OCI-LY7 (cell line): ENCODE measurements at regions not wholly inside any gene's neighbourhood (a gene's known extent, or its start where the extent isn't known, plus 50 kb on each side); places are given as distances from the start of the nearest gene placed in this dataset.

Source experiments
- BruUV-seq: library from RNA; stranded (reverse); fragments of 400-500 nt; replicated peaks from 2 replicates; lab custom pipeline; 2021; lab: Mats Ljungman, UMichigan
- CTCF ChIA-PET: fragments of 300-600 bp; sonication (Branson Sonifier 250); formaldehyde crosslinking; loops from one replicate; lab custom pipeline; 2022; ENCODE audit warnings: antibody characterized with exemption; ENCODE audit not compliant: unreplicated experiment; lab: Charles Lee
- POLR2A ChIA-PET: fragments of 300-600 bp; sonication (Branson Sonifier 250); formaldehyde crosslinking; loops from one replicate; lab custom pipeline; 2022; ENCODE audit warnings: antibody characterized with exemption; lab: Charles Lee
- DNase-seq: peaks from one replicate; pipeline ENCODE4 v3.0.0-alpha.2; 2015; ENCODE audit warnings: low spot score
- H2AFZ ChIP-seq: fragments of 200-600 bp; sonication (generic), shearing (Covaris generic); 2 replicates; pipeline ENCODE4 v1.6.1; 2014; ENCODE audit warnings: mild to moderate bottlenecking, antibody characterized with exemption, low read length, moderate library complexity
- H3K27ac ChIP-seq: fragments of 200-600 bp; sonication (generic); 2 replicates; pipeline ENCODE4 v1.5.1; 2014; ENCODE audit warnings: mixed run types, low read depth, mild to moderate bottlenecking, moderate library complexity, low read length, inconsistent platforms; ENCODE audit not compliant: poor library complexity, severe bottlenecking
- H3K36me3 ChIP-seq: fragments of 200-600 bp; sonication (generic); 2 replicates; pipeline ENCODE4 v1.6.1; 2014; ENCODE audit warnings: mild to moderate bottlenecking, antibody characterized with exemption, low read length, moderate library complexity, mixed read lengths; ENCODE audit not compliant: insufficient read depth
- H3K4me1 ChIP-seq: fragments of 200-600 bp; sonication (generic); 2 replicates; pipeline ENCODE4 v1.5.1; 2014; ENCODE audit warnings: mild to moderate bottlenecking, low read length; ENCODE audit not compliant: insufficient read depth, poor library complexity, severe bottlenecking
- H3K4me2 ChIP-seq: fragments of 200-600 bp; sonication (generic); 2 replicates; pipeline ENCODE4 v1.6.1; 2014; ENCODE audit warnings: mild to moderate bottlenecking, low read length
- H3K4me3 ChIP-seq: fragments of 200-600 bp; sonication (generic); 2 replicates; pipeline ENCODE4 v1.5.1; 2014; ENCODE audit warnings: mild to moderate bottlenecking, low read depth, low read length; ENCODE audit not compliant: poor library complexity, severe bottlenecking
- H3K79me2 ChIP-seq: fragments of 200-600 bp; sonication (generic); 2 replicates; pipeline ENCODE4 v1.6.1; 2016; ENCODE audit warnings: low read depth, mild to moderate bottlenecking, low read length, moderate library complexity, mixed read lengths; ENCODE audit not compliant: insufficient read depth
- H3K9me2 ChIP-seq: fragments of 200-600 bp; sonication (generic); 2 replicates; pipeline ENCODE4 v1.6.1; 2016; ENCODE audit warnings: mild to moderate bottlenecking, low read length, mixed read lengths; ENCODE audit not compliant: insufficient read depth
- H3K9me3 ChIP-seq: fragments of 200-600 bp; sonication (generic); 2 replicates; pipeline ENCODE4 v1.6.1; 2014; ENCODE audit warnings: mild to moderate bottlenecking, mixed run types, low read length, mixed read lengths
- H4K20me1 ChIP-seq: fragments of 200-600 bp; sonication (generic); 2 replicates; pipeline ENCODE4 v1.6.1; 2014; ENCODE audit warnings: mild to moderate bottlenecking, antibody characterized with exemption, low read length, moderate library complexity, mixed read lengths; ENCODE audit not compliant: insufficient read depth
- EZH2phosphoT487 ChIP-seq: fragments of 200-600 bp; sonication (generic); IDR thresholded peaks from 2 replicates; pipeline ENCODE4 v1.6.1; 2018; ENCODE audit warnings: low read depth, borderline replicate concordance, mild to moderate bottlenecking, mixed run types, antibody characterized with exemption, low read length, moderate library complexity, mixed read lengths
- intact Hi-C: fragments of 100-400 bp; cut with micrococcal nuclease; formaldehyde crosslinking; loops from one replicate; pipeline ENCODE4 v1.10.0; 2022; ENCODE audit not compliant: unreplicated experiment
- TF ChIP-seq, protein P1 (sequence below): fragments of 200-600 bp; sonication (generic); conservative IDR thresholded peaks from 2 replicates; pipeline ENCODE4 v1.5.1; 2014; ENCODE audit warnings: mild to moderate bottlenecking, antibody characterized with exemption, low read length, moderate library complexity, mixed read lengths

GRCh38 chr7:119963654-119964053 lies 309.3 kb upstream of the KCND2 start:
- BruUV-seq: no TSS peak
- Histone ChIP-seq H2AFZ (no peak overlapping the region), H3K4me3 (no peak overlapping the region), H3K4me2 (no peak overlapping the region), H4K20me1 (no peaks in the 10 kb centered on the region), H3K9me3 (no peaks in the 10 kb centered on the region), H3K4me1 (no peaks in the 10 kb centered on the region), H3K9me2 (no peaks in the 10 kb centered on the region), H3K79me2 (no peaks in the 10 kb centered on the region), H3K27ac (no peak overlapping the region), H3K36me3 (no peaks in the 10 kb centered on the region)
- DNase-seq: no peak
- POLR2A ChIA-PET: no interaction called here
- intact Hi-C loops: no loop called here
- CTCF ChIA-PET: no interaction called here
- TF ChIP-seq EZH2phosphoT487: no peak
- TF ChIP-seq, protein P1, sequence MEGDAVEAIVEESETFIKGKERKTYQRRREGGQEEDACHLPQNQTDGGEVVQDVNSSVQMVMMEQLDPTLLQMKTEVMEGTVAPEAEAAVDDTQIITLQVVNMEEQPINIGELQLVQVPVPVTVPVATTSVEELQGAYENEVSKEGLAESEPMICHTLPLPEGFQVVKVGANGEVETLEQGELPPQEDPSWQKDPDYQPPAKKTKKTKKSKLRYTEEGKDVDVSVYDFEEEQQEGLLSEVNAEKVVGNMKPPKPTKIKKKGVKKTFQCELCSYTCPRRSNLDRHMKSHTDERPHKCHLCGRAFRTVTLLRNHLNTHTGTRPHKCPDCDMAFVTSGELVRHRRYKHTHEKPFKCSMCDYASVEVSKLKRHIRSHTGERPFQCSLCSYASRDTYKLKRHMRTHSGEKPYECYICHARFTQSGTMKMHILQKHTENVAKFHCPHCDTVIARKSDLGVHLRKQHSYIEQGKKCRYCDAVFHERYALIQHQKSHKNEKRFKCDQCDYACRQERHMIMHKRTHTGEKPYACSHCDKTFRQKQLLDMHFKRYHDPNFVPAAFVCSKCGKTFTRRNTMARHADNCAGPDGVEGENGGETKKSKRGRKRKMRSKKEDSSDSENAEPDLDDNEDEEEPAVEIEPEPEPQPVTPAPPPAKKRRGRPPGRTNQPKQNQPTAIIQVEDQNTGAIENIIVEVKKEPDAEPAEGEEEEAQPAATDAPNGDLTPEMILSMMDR: no peak

DNA sequence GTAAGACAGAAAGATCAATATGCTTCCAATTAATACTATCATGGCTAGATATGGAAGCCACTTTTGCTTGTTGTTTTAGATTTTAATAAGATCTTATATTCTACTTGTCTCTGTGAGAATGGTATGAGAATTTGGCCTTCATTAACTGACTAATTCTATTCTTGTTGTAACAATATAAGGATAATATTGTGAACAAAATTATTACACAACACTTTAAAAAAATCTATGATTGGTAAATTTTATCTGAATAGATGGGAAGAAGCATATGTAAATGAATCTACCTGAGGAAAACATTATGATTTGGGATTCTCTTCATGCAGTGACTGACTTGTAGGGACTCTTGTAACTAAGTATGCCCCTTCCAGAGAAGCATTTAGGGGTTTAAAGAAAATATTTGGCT lies 308.9 kb upstream of the KCND2 start:
- Histone ChIP-seq H3K9me2 (no peaks in the 10 kb centered on the region), H3K4me2 (no peak overlapping the region), H2AFZ (no peak overlapping the region), H3K27ac (no peak overlapping the region), H3K79me2 (no peaks in the 10 kb centered on the region), H3K4me1 (no peaks in the 10 kb centered on the region), H4K20me1 (no peaks in the 10 kb centered on the region), H3K36me3 (no peaks in the 10 kb centered on the region), H3K4me3 (no peak overlapping the region), H3K9me3 (no peaks in the 10 kb centered on the region)
- BruUV-seq: no TSS peak
- intact Hi-C loops: no loop called here
- TF ChIP-seq EZH2phosphoT487: no peak
- TF ChIP-seq, protein P1: no peak
- ChIA-PET CTCF (no interaction called here), POLR2A (no interaction called here)
- DNase-seq: no peak

DNA sequence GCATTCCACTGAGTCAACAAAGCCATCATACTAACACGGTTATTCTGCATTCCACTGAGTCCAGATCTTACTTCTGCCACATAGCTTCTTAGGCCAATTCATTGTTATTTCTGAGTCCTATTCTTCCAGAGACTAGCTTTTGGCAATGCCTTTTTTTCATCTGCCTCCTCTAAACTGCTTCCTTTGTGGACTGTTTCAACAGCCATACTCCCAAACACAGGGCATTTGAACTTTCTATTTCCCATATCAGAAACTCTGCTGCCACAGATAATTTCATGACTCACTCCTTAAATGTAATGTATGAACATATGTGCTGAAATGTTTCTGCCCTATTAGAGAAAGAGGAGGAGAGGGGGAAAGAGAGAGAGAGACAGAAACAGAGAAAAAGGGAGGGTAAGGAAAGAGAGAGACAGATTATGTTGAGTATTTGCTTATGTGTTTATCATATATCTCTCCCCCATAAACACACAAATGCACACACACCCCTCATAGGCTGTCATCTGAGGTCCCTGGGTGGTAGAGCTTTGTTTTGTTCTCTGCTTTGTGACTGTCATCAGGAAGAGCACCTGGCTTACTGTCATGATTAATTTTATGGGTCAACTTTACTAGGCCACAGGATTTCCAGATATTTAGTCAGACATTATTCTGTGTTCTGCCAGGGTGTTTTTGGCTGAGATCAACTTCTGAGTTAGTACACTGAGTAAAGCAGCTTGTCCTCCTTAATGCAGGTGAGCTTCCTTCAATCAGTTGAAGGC lies 308.0 kb upstream of the KCND2 start:
- intact Hi-C loops: no loop called here
- H4K20me1 ChIP-seq: no peaks in the 10 kb centered on the region
- no peak overlapping the region for H3K27ac ChIP-seq
- no peaks in the 10 kb centered on the region for H3K4me1 ChIP-seq
- DNase-seq: no peak
- H2AFZ ChIP-seq: no peak overlapping the region
- no peaks in the 10 kb centered on the region for H3K36me3 ChIP-seq
- H3K9me2 ChIP-seq: no peaks in the 10 kb centered on the region
- no peaks in the 10 kb centered on the region for H3K9me3 ChIP-seq
- H3K4me3 ChIP-seq: no peak overlapping the region
- ChIA-PET CTCF (no interaction called here), POLR2A (no interaction called here)
- no peak overlapping the region for H3K4me2 ChIP-seq
- H3K79me2 ChIP-seq: no peaks in the 10 kb centered on the region
- BruUV-seq: no TSS peak
- TF ChIP-seq, protein P1: no peak
- TF ChIP-seq EZH2phosphoT487: no peak
